Smooth muscle cell (in vitro differentiated cells): ENCODE measurements at regions not wholly inside any gene's neighbourhood (a gene's known extent, or its start where the extent isn't known, plus 50 kb on each side); places are given as distances from the start of the nearest gene placed in this dataset.

ENCODE experiments used
- DNase-seq: peaks from one replicate; lab custom pipeline; 2025; ENCODE audit not compliant: unreplicated experiment; lab: John Stamatoyannopoulos, UW
- H2AFZ ChIP-seq: fragments of 200-600 bp; sonication (generic); 2 replicates; pipeline ENCODE4 v1.6.0; 2016; ENCODE audit warnings: antibody characterized with exemption, low read depth, mild to moderate bottlenecking
- H3F3A ChIP-seq: fragments of 200-600 bp; sonication (generic); 2 replicates; pipeline ENCODE4 v1.6.0; 2017; ENCODE audit warnings: antibody characterized with exemption, low read depth
- H3K27ac ChIP-seq: fragments of 200-600 bp; sonication (generic); 2 replicates; pipeline ENCODE4 v1.5.1; 2016; ENCODE audit warnings: low read depth, mild to moderate bottlenecking
- H3K27me3 ChIP-seq: fragments of 200-600 bp; sonication (generic); 2 replicates; pipeline ENCODE4 v1.6.1; 2016; ENCODE audit warnings: low read depth, mild to moderate bottlenecking
- H3K36me3 ChIP-seq: fragments of 200-600 bp; sonication (generic); 2 replicates; pipeline ENCODE4 v1.5.1; 2016; ENCODE audit warnings: low read depth
- H3K4me1 ChIP-seq: fragments of 200-600 bp; sonication (generic); 2 replicates; pipeline ENCODE4 v1.5.1; 2016; ENCODE audit warnings: low read depth
- H3K4me2 ChIP-seq: fragments of 200-600 bp; sonication (generic); 2 replicates; pipeline ENCODE4 v1.6.0; 2016; ENCODE audit warnings: mild to moderate bottlenecking
- H3K4me3 ChIP-seq: fragments of 200-600 bp; sonication (generic); 2 replicates; pipeline ENCODE4 v1.5.1; 2016; ENCODE audit warnings: mild to moderate bottlenecking
- H3K79me2 ChIP-seq: fragments of 200-600 bp; sonication (generic); 2 replicates; pipeline ENCODE4 v1.6.0; 2016; ENCODE audit warnings: low read depth, mild to moderate bottlenecking
- H3K9ac ChIP-seq: fragments of 200-600 bp; sonication (generic); 2 replicates; pipeline ENCODE4 v1.6.0; 2016; ENCODE audit warnings: low read depth
- H3K9me3 ChIP-seq: fragments of 200-600 bp; sonication (generic); replicated peaks from 2 replicates; pipeline ENCODE4 v1.5.1; 2016; ENCODE audit warnings: low read depth
- H4K20me1 ChIP-seq: fragments of 200-600 bp; sonication (generic); 2 replicates; pipeline ENCODE4 v1.6.0; 2016; ENCODE audit warnings: low read depth
- CTCF ChIP-seq: fragments of 200-600 bp; sonication (generic); IDR thresholded peaks from 2 replicates; pipeline ENCODE4 v1.5.1; 2017; ENCODE audit warnings: borderline replicate concordance, mild to moderate bottlenecking, antibody characterized with exemption; ENCODE audit not compliant: insufficient read depth, poor library complexity, severe bottlenecking
- WGBS: methylation state at CpG from one replicate; pipeline ENCODE4 v1.1.7; 2016; ENCODE audit warnings: low lambda C conversion rate; 5-methylcytosine and 5-hydroxymethylcytosine counted together

GRCh38 chr1:65036570-65037051 is 70.3 kb upstream of the JAK1 start:
- Histone ChIP-seq H3K9me3 (no peaks in the 10 kb centered on the region), H3K4me1 (no peaks in the 10 kb centered on the region), H3K79me2 (no peaks in the 10 kb centered on the region), H4K20me1 (no peaks in the 10 kb centered on the region), H3K27ac (no peak overlapping the region), H3F3A (no peaks in the 10 kb centered on the region), H2AFZ (no peak overlapping the region), H3K4me3 (no peak overlapping the region), H3K27me3 (peaks cover 5% of the 10 kb centered on the region), H3K9ac (no peak overlapping the region), H3K36me3 (no peaks in the 10 kb centered on the region), H3K4me2 (no peak overlapping the region)
- TF ChIP-seq CTCF, result no peak
- no peak for DNase-seq
- 96% methylated on average over 1 of the region's 1 CpG for WGBS

- no peak for DNase-seq
- 87% methylated on average over 1 of the region's 1 CpG for WGBS
- Histone ChIP-seq H3K79me2 (no peaks in the 10 kb centered on the region), H4K20me1 (no peaks in the 10 kb centered on the region), H3K4me3 (no peak overlapping the region), H2AFZ (no peak overlapping the region), H3K4me1 (no peaks in the 10 kb centered on the region), H3K27me3 (peaks cover 15% of the 10 kb centered on the region), H3K9ac (no peak overlapping the region), H3K9me3 (no peaks in the 10 kb centered on the region), H3K27ac (no peak overlapping the region), H3K36me3 (no peaks in the 10 kb centered on the region), H3F3A (no peaks in the 10 kb centered on the region), H3K4me2 (no peak overlapping the region)
- no peak for TF ChIP-seq CTCF
Measured at GRCh38 chr1:65039066-65039465, 72.7 kb upstream of the JAK1 start.

- H3F3A ChIP-seq, result no peaks in the 10 kb centered on the region
- H3K27ac ChIP-seq, result no peak overlapping the region
- H3K36me3 ChIP-seq, result no peaks in the 10 kb centered on the region
- no peaks in the 10 kb centered on the region for H3K4me1 ChIP-seq
- no peaks in the 10 kb centered on the region for H3K9me3 ChIP-seq
- no peak for DNase-seq
- peaks cover 15% of the 10 kb centered on the region for H3K27me3 ChIP-seq
- H4K20me1 ChIP-seq, result no peaks in the 10 kb centered on the region
- H3K4me2 ChIP-seq, result no peak overlapping the region
- no peak overlapping the region for H2AFZ ChIP-seq
- WGBS, result 50% methylated on average over 2 of the region's 2 CpGs
- no peak for TF ChIP-seq CTCF
- H3K79me2 ChIP-seq, result no peaks in the 10 kb centered on the region
- H3K9ac ChIP-seq, result no peak overlapping the region
- H3K4me3 ChIP-seq, result no peak overlapping the region
Measured at GRCh38 chr1:65039508-65039907, 73.2 kb upstream of the JAK1 start.

GRCh38 chr1:65042467-65042866 is 76.1 kb upstream of the JAK1 start:
- Histone ChIP-seq H2AFZ (no peak overlapping the region), H3K4me2 (no peak overlapping the region), H3K4me3 (no peak overlapping the region), H4K20me1 (no peaks in the 10 kb centered on the region), H3K27ac (no peak overlapping the region), H3K9me3 (no peaks in the 10 kb centered on the region), H3K79me2 (no peaks in the 10 kb centered on the region), H3K36me3 (no peaks in the 10 kb centered on the region), H3K9ac (no peak overlapping the region), H3F3A (no peaks in the 10 kb centered on the region), H3K4me1 (no peaks in the 10 kb centered on the region), H3K27me3 (peaks cover 18% of the 10 kb centered on the region)
- no peak for DNase-seq
- TF ChIP-seq CTCF, result no peak
- WGBS, result 94% methylated on average over 4 of the region's 4 CpGs
